ENCODE measurements at regions not wholly inside any gene's neighbourhood (a gene's known extent, or its start where the extent isn't known, plus 50 kb on each side); places are given as distances from the start of the nearest gene placed in this dataset.

GRCh38 chr2:3960106-3960505 is 256.7 kb downstream of the DCDC2C start:
- Histone ChIP-seq H3K4me1 (no peaks in the 10 kb centered on the region), H3K4me3 (no peak overlapping the region), H3K36me3 (no peaks in the 10 kb centered on the region), H3K9me3 (no peaks in the 10 kb centered on the region), H3K27me3 (peaks cover 0 to 16% of the 10 kb centered on the region in 2 donors), H3K27ac (no peak overlapping the region)
- no peak for DNase-seq
- intact Hi-C loops (cut with DNase I; ENCODE audit: low total_unique reads) = no loop called here
- TF ChIP-seq CTCF (IDR thresholded peaks at IDR 0.05) = no peak

- Histone ChIP-seq H3K27me3 (peaks cover 0 to 16% of the 10 kb centered on the region in 2 donors), H3K36me3 (no peaks in the 10 kb centered on the region), H3K4me3 (no peak overlapping the region), H3K27ac (no peak overlapping the region), H3K9me3 (no peaks in the 10 kb centered on the region), H3K4me1 (no peaks in the 10 kb centered on the region)
- intact Hi-C loops (cut with DNase I; ENCODE audit: low total_unique reads) = no loop called here
- TF ChIP-seq CTCF (IDR thresholded peaks at IDR 0.05) = no peak
- DNase-seq = no peak
These were observed 259.3 kb downstream of the DCDC2C start for GRCh38 chr2:3962719-3963118.

- TF ChIP-seq CTCF (IDR thresholded peaks at IDR 0.05) = no peak
- DNase-seq = no peak
- Histone ChIP-seq H3K4me1 (no peaks in the 10 kb centered on the region), H3K36me3 (no peaks in the 10 kb centered on the region), H3K4me3 (no peak overlapping the region), H3K9me3 (no peaks in the 10 kb centered on the region), H3K27me3 (peaks cover 0 to 6% of the 10 kb centered on the region in 2 donors), H3K27ac (no peak overlapping the region)
- intact Hi-C loops (cut with DNase I; ENCODE audit: low total_unique reads) = no loop called here
These were observed 261.8 kb downstream of the DCDC2C start for GRCh38 chr2:3965211-3965610.

- H3K27ac ChIP-seq = no peak overlapping the region
These were observed 262.6 kb downstream of the DCDC2C start for GRCh38 chr2:3965953-3966352.

GRCh38 chr2:3966470-3966869 is 263.1 kb downstream of the DCDC2C start:
- DNase-seq = no peak
- H3K36me3 ChIP-seq = no peaks in the 10 kb centered on the region
- H3K4me3 ChIP-seq = no peak overlapping the region
- no peak for TF ChIP-seq CTCF (IDR thresholded peaks at IDR 0.05)
- H3K9me3 ChIP-seq = no peaks in the 10 kb centered on the region
- no peaks in the 10 kb centered on the region for H3K4me1 ChIP-seq
- peaks cover 0 to 6% of the 10 kb centered on the region in 2 donors for H3K27me3 ChIP-seq
- H3K27ac ChIP-seq = no peak overlapping the region
- intact Hi-C loops (cut with DNase I; ENCODE audit: low total_unique reads) = no loop called here

More at GRCh38 chr2:3965953-3966352, 262.6 kb downstream of the DCDC2C start:
- Histone ChIP-seq H3K9me3 (no peaks in the 10 kb centered on the region), H3K4me1 (no peaks in the 10 kb centered on the region), H3K4me3 (no peak overlapping the region), H3K36me3 (no peaks in the 10 kb centered on the region), H3K27me3 (peaks cover 0 to 6% of the 10 kb centered on the region in 2 donors)
- no peak for TF ChIP-seq CTCF (IDR thresholded peaks at IDR 0.05)
- no peak for DNase-seq
- intact Hi-C loops (cut with DNase I; ENCODE audit: low total_unique reads) = no loop called here

- no peaks in the 10 kb centered on the region for H3K36me3 ChIP-seq
- no peak for DNase-seq
- no peak overlapping the region for H3K4me3 ChIP-seq
- no peak for TF ChIP-seq CTCF (IDR thresholded peaks at IDR 0.05)
- no peaks in the 10 kb centered on the region for H3K9me3 ChIP-seq
- intact Hi-C loops (cut with DNase I; ENCODE audit: low total_unique reads) = no loop called here
- H3K4me1 ChIP-seq = no peaks in the 10 kb centered on the region
- H3K27me3 ChIP-seq = peaks cover 0 to 7% of the 10 kb centered on the region in 2 donors
- no peak overlapping the region for H3K27ac ChIP-seq
These were observed 265.4 kb downstream of the DCDC2C start for GRCh38 chr2:3968736-3969135.
